ENCODE measurements at regions not wholly inside any gene's neighbourhood (a gene's known extent, or its start where the extent isn't known, plus 50 kb on each side); places are given as distances from the start of the nearest gene placed in this dataset.

- WGBS (ENCODE audit: insufficient coverage): 86% methylated on average over 7 of the region's 7 CpGs
- no peaks in the 10 kb centered on the region for H3K9me3 ChIP-seq (ENCODE audit: control insufficient read depth, insufficient read depth, low read length)
- H3K27me3 ChIP-seq (ENCODE audit: control insufficient read depth, insufficient read depth, low read length): no peaks in the 10 kb centered on the region
- Mint-ChIP-seq H3K4me1 (no peaks in the 10 kb centered on the region), H3K4me3 (no peak overlapping the region), H3K9me3 (peaks cover 2 to 7% of the 10 kb centered on the region in 2 donors), H3K27me3 (ENCODE audit: low read depth in 2 of 2) (peaks cover 5 to 15% of the 10 kb centered on the region in 2 donors), H3K36me3 (no peaks in the 10 kb centered on the region), H3K27ac (no peak overlapping the region)
- peaks cover 5% of the 10 kb centered on the region for H3K4me1 ChIP-seq (ENCODE audit: control insufficient read depth, insufficient read depth, low read length)
- H3K36me3 ChIP-seq (ENCODE audit: control insufficient read depth, insufficient read depth, low read length): no peaks in the 10 kb centered on the region
- TF ChIP-seq CTCF (IDR thresholded peaks at IDR 0.05): no peak
- ATAC-seq (no peak), DNase-seq (no peak)
- H3K27ac ChIP-seq (ENCODE audit: low read length): no peak overlapping the region
- H3K4me3 ChIP-seq (ENCODE audit: low read length): no peak overlapping the region
- intact Hi-C loops (cut with micrococcal nuclease): no loop called here
Measured at GRCh38 chr10:46226900-46227558, 59.8 kb upstream of the ANTXRL start.

GRCh38 chr10:46227571-46227935, 59.2 kb upstream of the ANTXRL start:
- 83% methylated on average over 4 of the region's 4 CpGs for WGBS (ENCODE audit: insufficient coverage)
- H3K27ac ChIP-seq (ENCODE audit: low read length): no peak overlapping the region
- H3K27me3 ChIP-seq (ENCODE audit: control insufficient read depth, insufficient read depth, low read length): no peaks in the 10 kb centered on the region
- H3K36me3 ChIP-seq (ENCODE audit: control insufficient read depth, insufficient read depth, low read length): no peaks in the 10 kb centered on the region
- H3K4me3 ChIP-seq (ENCODE audit: low read length): no peak overlapping the region
- Mint-ChIP-seq H3K9me3 (peaks cover 2 to 7% of the 10 kb centered on the region in 2 donors), H3K36me3 (no peaks in the 10 kb centered on the region), H3K27me3 (ENCODE audit: low read depth in 2 of 2) (peaks cover 7 to 15% of the 10 kb centered on the region in 2 donors), H3K4me3 (no peak overlapping the region), H3K27ac (no peak overlapping the region), H3K4me1 (no peaks in the 10 kb centered on the region)
- DNase-seq: peak in 1 of 2 donors; percentile 8
- H3K9me3 ChIP-seq (ENCODE audit: control insufficient read depth, insufficient read depth, low read length): no peaks in the 10 kb centered on the region
- H3K4me1 ChIP-seq (ENCODE audit: control insufficient read depth, insufficient read depth, low read length): peaks cover 5% of the 10 kb centered on the region
- intact Hi-C loops (cut with micrococcal nuclease): no loop called here
- ATAC-seq: no peak
- TF ChIP-seq CTCF (IDR thresholded peaks at IDR 0.05): no peak

GRCh38 chr10:46227936-46228562, 58.7 kb upstream of the ANTXRL start:
- ATAC-seq (peak in 1 of 3 donors; percentile 12), DNase-seq (peak in 1 of 2 donors; percentile 0)
- H3K4me3 ChIP-seq (ENCODE audit: low read length): no peak overlapping the region
- Mint-ChIP-seq H3K36me3 (no peaks in the 10 kb centered on the region), H3K27me3 (ENCODE audit: low read depth in 2 of 2) (peaks cover 7 to 15% of the 10 kb centered on the region in 2 donors), H3K9me3 (peaks cover 2 to 7% of the 10 kb centered on the region in 2 donors), H3K4me3 (no peak overlapping the region), H3K27ac (no peak overlapping the region), H3K4me1 (no peaks in the 10 kb centered on the region)
- no peak for TF ChIP-seq CTCF (IDR thresholded peaks at IDR 0.05)
- no peaks in the 10 kb centered on the region for H3K9me3 ChIP-seq (ENCODE audit: control insufficient read depth, insufficient read depth, low read length)
- H3K4me1 ChIP-seq (ENCODE audit: control insufficient read depth, insufficient read depth, low read length): peaks cover 5% of the 10 kb centered on the region
- intact Hi-C loops (cut with micrococcal nuclease): no loop called here
- WGBS (ENCODE audit: insufficient coverage): 62% methylated on average over 6 of the region's 6 CpGs
- H3K36me3 ChIP-seq (ENCODE audit: control insufficient read depth, insufficient read depth, low read length): no peaks in the 10 kb centered on the region
- H3K27me3 ChIP-seq (ENCODE audit: control insufficient read depth, insufficient read depth, low read length): no peaks in the 10 kb centered on the region
- H3K27ac ChIP-seq (ENCODE audit: low read length): no peak overlapping the region

Measured in natural killer cell (primary cell).